HG02610 (cell line): ENCODE measurements at regions not wholly inside any gene's neighbourhood (a gene's known extent, or its start where the extent isn't known, plus 50 kb on each side); places are given as distances from the start of the nearest gene placed in this dataset.

Source experiments
- ATAC-seq: cut with Tn5 transposase; IDR thresholded peaks from one replicate; pipeline ENCODE4 v1.9.1; 2021; ENCODE audit warnings: mild to moderate bottlenecking, moderate library complexity; ENCODE audit not compliant: unreplicated experiment

GRCh38 chr14:41986700-41987099, 380.0 kb downstream of the LRFN5 start:
- ATAC-seq: peak; percentile 59

GRCh38 chr14:41986083-41986645, 379.5 kb downstream of the LRFN5 start:
- ATAC-seq: no peak

- no peak for ATAC-seq
Observed at GRCh38 chr14:41973178-41973577, 366.5 kb downstream of the LRFN5 start.

- no peak for ATAC-seq
Observed at GRCh38 chr14:41972531-41972930, 365.9 kb downstream of the LRFN5 start.

GRCh38 chr14:41960281-41960680, 353.6 kb downstream of the LRFN5 start:
- no peak for ATAC-seq

- no peak for ATAC-seq
Observed at GRCh38 chr14:41957459-41957858, 350.8 kb downstream of the LRFN5 start.
